ENCODE measurements at regions not wholly inside any gene's neighbourhood (a gene's known extent, or its start where the extent isn't known, plus 50 kb on each side); places are given as distances from the start of the nearest gene placed in this dataset.
A peak's percentile ranks its signal among the peaks of the same experiment; 100 is the strongest.

- H3K4me3 ChIP-seq = no peak overlapping the region
- TF ChIP-seq POLR2A (IDR thresholded peaks at IDR 0.05) (no peak), CTCF (IDR thresholded peaks at IDR 0.05) (no peak)
- 69 to 72% methylated on average over 11 to 13 of the region's 13 CpGs for WGBS, 2 donors
- peak overlapping the region in 2 of 4 donors; percentile 2 to 87 for H3K27ac ChIP-seq
- H3K4me1 ChIP-seq = peaks cover 10 to 41% (median 27%) of the 10 kb centered on the region in 3 donors
- intact Hi-C loops (cut with DNase I) = no loop called here
- H3K9me3 ChIP-seq = no peaks in the 10 kb centered on the region
- DNase-seq = no peak
- H3K27me3 ChIP-seq = no peaks in the 10 kb centered on the region
- H3K36me3 ChIP-seq = no peaks in the 10 kb centered on the region
Measured at GRCh38 chr6:6704103-6705060, 115.9 kb downstream of the LY86 start.

GRCh38 chr6:6705061-6705425, 116.5 kb downstream of the LY86 start:
- H3K4me3 ChIP-seq = no peak overlapping the region
- DNase-seq = no peak
- H3K27me3 ChIP-seq = no peaks in the 10 kb centered on the region
- H3K27ac ChIP-seq = peak overlapping the region in 1 of 4 donors; percentile 87
- intact Hi-C loops (cut with DNase I) = no loop called here
- peaks cover 6 to 34% (median 20%) of the 10 kb centered on the region in 3 donors for H3K4me1 ChIP-seq
- H3K36me3 ChIP-seq = no peaks in the 10 kb centered on the region
- TF ChIP-seq CTCF (IDR thresholded peaks at IDR 0.05) (no peak), POLR2A (IDR thresholded peaks at IDR 0.05) (no peak)
- no peaks in the 10 kb centered on the region for H3K9me3 ChIP-seq
- WGBS, 2 donors = 86 to 100% methylated on average over 3 of the region's 3 CpGs

GRCh38 chr6:6705915-6706675, 117.6 kb downstream of the LY86 start:
- peak overlapping the region; percentile 50 to 88 (median 84) for H3K27ac ChIP-seq
- WGBS, 2 donors = 52 to 62% methylated on average over 6 to 13 of the region's 13 CpGs
- no peaks in the 10 kb centered on the region for H3K36me3 ChIP-seq
- no peak for TF ChIP-seq POLR2A (IDR thresholded peaks at IDR 0.05)
- TF ChIP-seq CTCF (IDR thresholded peaks at IDR 0.05) = no peak
- no peaks in the 10 kb centered on the region for H3K27me3 ChIP-seq
- peaks cover 0 to 26% (median 10%) of the 10 kb centered on the region in 3 donors for H3K4me1 ChIP-seq
- H3K4me3 ChIP-seq = no peak overlapping the region
- intact Hi-C loops (cut with DNase I) = no loop called here
- no peak for DNase-seq
- H3K9me3 ChIP-seq = no peaks in the 10 kb centered on the region

- H3K27ac ChIP-seq = peak overlapping the region; percentile 81 to 88 (median 85)
- H3K4me3 ChIP-seq = no peak overlapping the region
- no peaks in the 10 kb centered on the region for H3K36me3 ChIP-seq
- intact Hi-C loops (cut with DNase I) = no loop called here
- H3K9me3 ChIP-seq = no peaks in the 10 kb centered on the region
- DNase-seq = no peak
- peaks cover 6 to 32% (median 17%) of the 10 kb centered on the region in 3 donors for H3K4me1 ChIP-seq
- TF ChIP-seq POLR2A (IDR thresholded peaks at IDR 0.05) (no peak), CTCF (IDR thresholded peaks at IDR 0.05) (no peak)
- WGBS, 2 donors = 55 to 60% methylated on average over 6 of the region's 6 CpGs
- H3K27me3 ChIP-seq = no peaks in the 10 kb centered on the region
Measured at GRCh38 chr6:6707143-6707542, 118.6 kb downstream of the LY86 start.

- WGBS, 2 donors = 81 to 93% methylated on average over 3 of the region's 3 CpGs
- Histone ChIP-seq H3K9me3 (no peaks in the 10 kb centered on the region), H3K27ac (no peak overlapping the region), H3K4me3 (no peak overlapping the region), H3K36me3 (no peaks in the 10 kb centered on the region), H3K4me1 (peaks cover 24 to 51% (median 36%) of the 10 kb centered on the region in 3 donors), H3K27me3 (no peaks in the 10 kb centered on the region)
- DNase-seq = no peak
- TF ChIP-seq POLR2A (IDR thresholded peaks at IDR 0.05) = no peak
- TF ChIP-seq CTCF (IDR thresholded peaks at IDR 0.05) = no peak
- intact Hi-C loops (cut with DNase I) = no loop called here
Measured at GRCh38 chr6:6709106-6709505, 120.6 kb downstream of the LY86 start.

All from esophagus squamous epithelium (tissue), 5 donors.